ENCODE measurements at regions not wholly inside any gene's neighbourhood (a gene's known extent, or its start where the extent isn't known, plus 50 kb on each side); places are given as distances from the start of the nearest gene placed in this dataset.
"Not testable (repeated sequence)": the region's sequence is repeated elsewhere in the genome, so short reads cannot be mapped to it uniquely, and the experiment has no call there.

DNA sequence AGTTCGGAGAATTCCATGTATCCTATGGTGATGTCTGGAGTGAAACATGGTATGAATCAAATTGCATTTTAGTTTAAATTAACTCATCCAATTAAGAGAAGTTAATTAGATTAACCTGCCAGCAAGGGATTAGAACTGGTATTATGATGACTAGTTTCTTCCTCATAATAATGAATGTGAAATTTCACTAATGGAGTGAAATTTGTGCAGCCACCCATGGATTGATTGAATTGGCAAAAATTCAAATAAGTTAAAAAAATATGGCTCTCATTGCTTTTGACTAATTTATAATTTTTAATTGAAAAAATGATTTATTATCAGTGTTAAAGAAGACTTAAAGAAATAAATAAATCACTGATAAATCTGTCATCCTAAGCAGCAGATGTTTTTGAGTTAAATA lies 232.0 kb downstream of the KCNRG start:
- no peak for DNase-seq (ENCODE audit: low spot score in 2 of 2)
- H3K9me3 ChIP-seq, result no peaks in the 10 kb centered on the region
- TF ChIP-seq, protein P1, sequence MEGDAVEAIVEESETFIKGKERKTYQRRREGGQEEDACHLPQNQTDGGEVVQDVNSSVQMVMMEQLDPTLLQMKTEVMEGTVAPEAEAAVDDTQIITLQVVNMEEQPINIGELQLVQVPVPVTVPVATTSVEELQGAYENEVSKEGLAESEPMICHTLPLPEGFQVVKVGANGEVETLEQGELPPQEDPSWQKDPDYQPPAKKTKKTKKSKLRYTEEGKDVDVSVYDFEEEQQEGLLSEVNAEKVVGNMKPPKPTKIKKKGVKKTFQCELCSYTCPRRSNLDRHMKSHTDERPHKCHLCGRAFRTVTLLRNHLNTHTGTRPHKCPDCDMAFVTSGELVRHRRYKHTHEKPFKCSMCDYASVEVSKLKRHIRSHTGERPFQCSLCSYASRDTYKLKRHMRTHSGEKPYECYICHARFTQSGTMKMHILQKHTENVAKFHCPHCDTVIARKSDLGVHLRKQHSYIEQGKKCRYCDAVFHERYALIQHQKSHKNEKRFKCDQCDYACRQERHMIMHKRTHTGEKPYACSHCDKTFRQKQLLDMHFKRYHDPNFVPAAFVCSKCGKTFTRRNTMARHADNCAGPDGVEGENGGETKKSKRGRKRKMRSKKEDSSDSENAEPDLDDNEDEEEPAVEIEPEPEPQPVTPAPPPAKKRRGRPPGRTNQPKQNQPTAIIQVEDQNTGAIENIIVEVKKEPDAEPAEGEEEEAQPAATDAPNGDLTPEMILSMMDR (IDR thresholded peaks at IDR 0.05), result no peak
- H3K27ac ChIP-seq, result no peak overlapping the region
- H3K4me3 ChIP-seq, result no peak overlapping the region
- H3K36me3 ChIP-seq, result no peaks in the 10 kb centered on the region
- H3K4me1 ChIP-seq, result no peaks in the 10 kb centered on the region
- intact Hi-C loops (cut with DNase I), result no loop called here
- H3K27me3 ChIP-seq, result no peaks in the 10 kb centered on the region

DNA sequence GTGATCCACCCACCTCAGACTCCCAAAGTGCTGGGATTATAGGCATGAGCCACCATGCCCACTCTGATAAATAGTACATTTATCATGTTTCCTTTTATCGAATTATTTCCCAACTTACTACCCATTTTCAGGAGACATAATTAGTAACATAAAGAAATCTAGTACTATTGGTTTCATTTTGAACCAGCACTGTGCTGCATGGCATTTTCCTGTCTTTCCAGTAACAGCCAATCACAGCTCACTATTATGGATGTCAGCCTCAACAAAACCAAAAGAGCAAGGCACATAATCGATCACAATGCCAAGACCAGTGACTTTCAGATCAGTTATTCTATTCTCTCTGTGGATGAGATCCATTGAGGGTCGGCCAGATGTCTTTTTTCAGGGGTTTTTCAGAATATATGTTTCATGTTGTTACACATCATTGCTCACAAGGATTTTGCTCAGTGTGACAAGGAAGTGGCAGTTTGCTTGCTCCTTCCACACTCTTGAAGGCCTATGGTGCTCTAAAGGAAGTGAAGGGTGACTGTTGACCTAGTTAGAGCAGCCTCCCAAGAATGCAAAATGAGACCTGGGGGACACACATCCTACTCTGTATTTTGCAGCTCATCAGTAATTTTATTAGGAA lies 233.4 kb downstream of the KCNRG start:
- Histone ChIP-seq H3K36me3 (no peaks in the 10 kb centered on the region), H3K27ac (no peak overlapping the region), H3K27me3 (no peaks in the 10 kb centered on the region), H3K4me3 (no peak overlapping the region), H3K4me1 (no peaks in the 10 kb centered on the region), H3K9me3 (no peaks in the 10 kb centered on the region)
- intact Hi-C loops (cut with DNase I), result no loop called here
- TF ChIP-seq, protein P1 (IDR thresholded peaks at IDR 0.05), result no peak
- DNase-seq (ENCODE audit: low spot score in 2 of 2), result no peak

DNA sequence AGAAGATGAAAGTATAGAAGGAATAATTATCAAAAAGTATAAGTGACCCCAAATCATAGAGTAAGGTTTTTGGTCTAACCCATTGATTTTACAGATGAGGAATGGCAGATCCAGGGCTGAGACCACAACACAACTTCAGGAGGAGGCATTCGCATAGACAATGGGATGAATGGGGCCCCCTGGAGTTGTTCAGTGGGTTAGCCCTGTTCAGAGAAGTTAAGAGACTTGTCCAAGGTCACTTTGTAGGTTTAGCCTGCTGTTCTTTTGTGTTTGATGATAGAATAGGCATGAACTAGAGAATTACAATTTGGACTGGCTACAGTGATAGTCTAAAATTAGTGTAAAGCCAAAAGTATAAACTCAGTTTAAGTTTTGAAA lies 233.9 kb downstream of the KCNRG start:
- Histone ChIP-seq H3K36me3 (no peaks in the 10 kb centered on the region), H3K27ac (no peak overlapping the region), H3K4me3 (no peak overlapping the region), H3K27me3 (no peaks in the 10 kb centered on the region), H3K4me1 (no peaks in the 10 kb centered on the region), H3K9me3 (no peaks in the 10 kb centered on the region)
- intact Hi-C loops (cut with DNase I), result no loop called here
- DNase-seq (ENCODE audit: low spot score in 2 of 2), result no peak
- TF ChIP-seq, protein P1 (IDR thresholded peaks at IDR 0.05), result no peak

DNA sequence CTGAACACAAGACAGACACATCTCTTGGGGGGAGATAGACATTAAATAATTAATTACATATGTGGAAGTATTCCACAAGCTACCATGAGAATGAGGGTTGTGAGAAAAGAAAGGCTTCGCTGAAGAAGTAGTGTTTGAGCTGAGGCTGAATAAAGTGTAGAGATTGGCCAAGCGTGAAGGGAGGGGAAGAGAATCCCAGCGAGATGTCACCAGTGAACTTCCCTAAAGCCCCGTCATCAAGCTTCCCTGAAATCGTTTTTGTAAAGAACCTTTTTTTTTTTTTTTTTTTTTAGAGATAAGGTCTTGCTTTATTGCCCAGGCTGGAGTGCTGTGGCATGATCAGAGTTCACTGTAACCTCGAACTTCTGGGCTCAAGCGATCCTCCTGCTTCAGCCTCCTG lies 235.2 kb downstream of the KCNRG start:
- Histone ChIP-seq H3K4me3 (no peak overlapping the region), H3K36me3 (no peaks in the 10 kb centered on the region), H3K27ac (no peak overlapping the region), H3K9me3 (no peaks in the 10 kb centered on the region), H3K4me1 (no peaks in the 10 kb centered on the region), H3K27me3 (no peaks in the 10 kb centered on the region)
- intact Hi-C loops (cut with DNase I), result no loop called here
- no peak for DNase-seq (ENCODE audit: low spot score in 2 of 2)
- TF ChIP-seq, protein P1 (IDR thresholded peaks at IDR 0.05), result no peak

DNA sequence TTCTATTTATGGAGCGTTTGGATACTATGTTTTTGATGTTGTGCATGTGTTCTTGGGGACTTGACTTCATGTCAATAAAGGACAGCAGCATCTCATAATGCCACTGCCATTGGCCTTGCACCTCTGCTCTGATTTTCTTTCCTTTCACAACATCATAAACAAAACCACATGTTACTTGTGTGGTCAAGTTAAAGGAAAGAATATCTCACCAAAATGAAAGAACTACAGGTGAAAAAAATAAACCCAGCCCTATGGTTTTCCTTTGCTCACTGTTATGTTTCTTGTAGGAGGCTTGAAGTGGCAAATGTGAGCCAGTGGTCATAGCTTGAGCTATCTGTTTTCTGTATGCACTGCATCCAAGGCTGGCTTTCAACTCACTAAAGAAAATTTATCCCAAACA lies 240.4 kb downstream of the KCNRG start:
- H3K36me3 ChIP-seq, result no peaks in the 10 kb centered on the region
- no peaks in the 10 kb centered on the region for H3K9me3 ChIP-seq
- no peaks in the 10 kb centered on the region for H3K27me3 ChIP-seq
- no peaks in the 10 kb centered on the region for H3K4me1 ChIP-seq
- intact Hi-C loops (cut with DNase I), result no loop called here
- no peak overlapping the region for H3K27ac ChIP-seq
- no peak overlapping the region for H3K4me3 ChIP-seq
- TF ChIP-seq, protein P1 (IDR thresholded peaks at IDR 0.05), result no peak
- DNase-seq (ENCODE audit: low spot score in 2 of 2), result no peak

DNA sequence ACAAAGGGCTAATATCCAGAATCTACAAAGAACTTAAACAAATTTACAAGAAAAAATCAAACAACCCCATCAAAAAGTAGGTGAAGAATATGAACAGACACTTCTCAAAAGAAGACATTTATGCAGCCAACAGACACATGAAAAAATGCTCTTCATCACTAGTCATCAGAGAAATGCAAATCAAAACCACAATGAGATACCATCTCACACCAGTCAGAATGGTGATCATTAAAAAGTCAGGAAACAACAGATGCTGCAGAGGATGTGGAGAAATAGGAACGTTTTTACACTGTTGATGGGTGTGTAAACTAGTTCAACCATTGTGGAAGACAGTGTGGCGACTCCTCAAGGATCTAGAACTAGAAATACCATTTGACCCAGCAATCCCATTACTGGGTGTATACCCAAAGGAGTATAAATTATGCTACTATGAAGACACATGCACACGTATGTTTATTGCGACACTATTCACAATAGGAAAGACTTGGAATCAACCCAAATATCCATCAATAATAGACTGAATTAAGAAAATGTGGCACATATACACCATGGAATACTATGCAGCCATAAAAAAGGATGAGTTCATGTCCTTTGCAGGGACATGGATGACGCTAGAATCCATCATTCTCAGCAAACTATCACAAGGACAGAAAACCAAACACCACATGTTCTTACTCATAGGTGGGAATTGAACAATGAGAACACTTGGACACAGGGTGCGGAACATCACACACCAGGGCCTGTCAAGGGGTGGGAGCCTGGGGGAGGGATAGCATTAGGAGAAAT lies 241.5 kb downstream of the KCNRG start:
- H3K27me3 ChIP-seq; H3K4me3 ChIP-seq; H3K4me1 ChIP-seq; H3K36me3 ChIP-seq; H3K9me3 ChIP-seq; intact Hi-C loops (cut with DNase I); H3K27ac ChIP-seq; DNase-seq (ENCODE audit: low spot score in 2 of 2): not testable (repeated sequence)
